Fibroblast of lung (primary cell): ENCODE measurements at regions not wholly inside any gene's neighbourhood (a gene's known extent, or its start where the extent isn't known, plus 50 kb on each side); places are given as distances from the start of the nearest gene placed in this dataset.
"Not testable (repeated sequence)": the region's sequence is repeated elsewhere in the genome, so short reads cannot be mapped to it uniquely, and the experiment has no call there.

Source experiments
- CTCF ChIP-seq, 2 donors: IDR thresholded peaks in 1 of 2; conservative IDR thresholded peaks in 1 of 2; 1 replicate in 1 of 2; 2 replicates in 1 of 2; pipeline ENCODE4 v1.5.1; 2011 to 2012; ENCODE audit warnings: low read length in 2 of 2, control low read depth in 1 of 2, inconsistent platforms in 1 of 2, low read depth in 1 of 2, mild to moderate bottlenecking in 1 of 2
- EZH2 ChIP-seq: IDR thresholded peaks from 2 replicates; pipeline ENCODE4 v1.5.1; 2012; ENCODE audit warnings: low read length, control low read depth, mild to moderate bottlenecking; ENCODE audit errors: missing control alignments

- not testable (repeated sequence) for TF ChIP-seq CTCF (conservative IDR thresholded peaks at IDR 0.05 in 1 of 2, IDR thresholded peaks at IDR 0.05 in 1 of 2; ENCODE audit: low read depth in 1 of 2, low read length in 2 of 2); EZH2
Observed at GRCh38 chr21:31417214-31417613, 73.2 kb upstream of the TIAM1 start.
